Progenitor cell of endocrine pancreas (in vitro differentiated cells): ENCODE measurements at regions not wholly inside any gene's neighbourhood (a gene's known extent, or its start where the extent isn't known, plus 50 kb on each side); places are given as distances from the start of the nearest gene placed in this dataset.

Experiments used
- DNase-seq: peaks from one replicate; pipeline ENCODE4 v3.0.0; 2021; ENCODE audit warnings: low spot score; ENCODE audit not compliant: unreplicated experiment
- H3K27ac Mint-ChIP-seq: 2 replicates; pipeline ENCODE4 v1.8.0; 2021; ENCODE audit warnings: mild to moderate bottlenecking, moderate library complexity, mixed read lengths
- H3K27me3 Mint-ChIP-seq: 2 replicates; pipeline ENCODE4 v1.8.0; 2021; ENCODE audit warnings: mixed read lengths
- H3K36me3 Mint-ChIP-seq: 2 replicates; pipeline ENCODE4 v1.8.0; 2022; ENCODE audit warnings: mixed read lengths; ENCODE audit not compliant: insufficient read depth
- H3K4me1 Mint-ChIP-seq: 2 replicates; pipeline ENCODE4 v1.8.0; 2021; ENCODE audit warnings: low read depth, mixed read lengths
- H3K4me3 Mint-ChIP-seq: 2 replicates; pipeline ENCODE4 v1.8.0; 2021; ENCODE audit warnings: low read depth, mild to moderate bottlenecking, moderate library complexity, mixed read lengths
- H3K9me3 Mint-ChIP-seq: 2 replicates; pipeline ENCODE4 v1.8.0; 2021; ENCODE audit warnings: low read depth, mixed read lengths
- TF ChIP-seq, protein P1 (sequence below): fragments of 200-600 bp; sonication (generic); IDR thresholded peaks from one replicate; pipeline ENCODE4 v1.5.0; 2021; ENCODE audit warnings: antibody characterized with exemption, mild to moderate bottlenecking; ENCODE audit not compliant: unreplicated experiment

DNA sequence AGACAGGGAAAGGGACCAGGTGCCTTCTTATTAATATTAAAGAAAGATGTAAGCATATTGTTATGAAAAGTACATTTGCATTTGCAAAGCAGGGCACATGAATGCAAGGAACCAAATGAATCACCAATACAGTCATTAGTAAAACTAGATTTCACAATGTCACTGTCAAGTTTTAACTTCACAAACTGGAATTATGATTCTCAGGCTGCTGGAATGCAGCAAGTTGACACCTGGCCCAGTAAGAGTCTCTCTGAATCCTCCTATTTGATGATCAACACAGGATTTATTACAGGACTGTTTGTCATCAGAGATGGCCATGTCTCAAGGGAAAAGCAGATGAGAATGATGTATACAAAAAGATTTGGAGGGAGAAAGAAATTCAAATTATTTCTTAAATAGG is 72.9 kb upstream of the STK39 start:
- no peaks in the 10 kb centered on the region for H3K36me3 Mint-ChIP-seq
- no peak for DNase-seq
- no peak overlapping the region for H3K27ac Mint-ChIP-seq
- no peak overlapping the region for H3K4me3 Mint-ChIP-seq
- H3K27me3 Mint-ChIP-seq = no peaks in the 10 kb centered on the region
- H3K4me1 Mint-ChIP-seq = no peaks in the 10 kb centered on the region
- no peaks in the 10 kb centered on the region for H3K9me3 Mint-ChIP-seq
- TF ChIP-seq, protein P1, sequence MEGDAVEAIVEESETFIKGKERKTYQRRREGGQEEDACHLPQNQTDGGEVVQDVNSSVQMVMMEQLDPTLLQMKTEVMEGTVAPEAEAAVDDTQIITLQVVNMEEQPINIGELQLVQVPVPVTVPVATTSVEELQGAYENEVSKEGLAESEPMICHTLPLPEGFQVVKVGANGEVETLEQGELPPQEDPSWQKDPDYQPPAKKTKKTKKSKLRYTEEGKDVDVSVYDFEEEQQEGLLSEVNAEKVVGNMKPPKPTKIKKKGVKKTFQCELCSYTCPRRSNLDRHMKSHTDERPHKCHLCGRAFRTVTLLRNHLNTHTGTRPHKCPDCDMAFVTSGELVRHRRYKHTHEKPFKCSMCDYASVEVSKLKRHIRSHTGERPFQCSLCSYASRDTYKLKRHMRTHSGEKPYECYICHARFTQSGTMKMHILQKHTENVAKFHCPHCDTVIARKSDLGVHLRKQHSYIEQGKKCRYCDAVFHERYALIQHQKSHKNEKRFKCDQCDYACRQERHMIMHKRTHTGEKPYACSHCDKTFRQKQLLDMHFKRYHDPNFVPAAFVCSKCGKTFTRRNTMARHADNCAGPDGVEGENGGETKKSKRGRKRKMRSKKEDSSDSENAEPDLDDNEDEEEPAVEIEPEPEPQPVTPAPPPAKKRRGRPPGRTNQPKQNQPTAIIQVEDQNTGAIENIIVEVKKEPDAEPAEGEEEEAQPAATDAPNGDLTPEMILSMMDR = no peak

DNA sequence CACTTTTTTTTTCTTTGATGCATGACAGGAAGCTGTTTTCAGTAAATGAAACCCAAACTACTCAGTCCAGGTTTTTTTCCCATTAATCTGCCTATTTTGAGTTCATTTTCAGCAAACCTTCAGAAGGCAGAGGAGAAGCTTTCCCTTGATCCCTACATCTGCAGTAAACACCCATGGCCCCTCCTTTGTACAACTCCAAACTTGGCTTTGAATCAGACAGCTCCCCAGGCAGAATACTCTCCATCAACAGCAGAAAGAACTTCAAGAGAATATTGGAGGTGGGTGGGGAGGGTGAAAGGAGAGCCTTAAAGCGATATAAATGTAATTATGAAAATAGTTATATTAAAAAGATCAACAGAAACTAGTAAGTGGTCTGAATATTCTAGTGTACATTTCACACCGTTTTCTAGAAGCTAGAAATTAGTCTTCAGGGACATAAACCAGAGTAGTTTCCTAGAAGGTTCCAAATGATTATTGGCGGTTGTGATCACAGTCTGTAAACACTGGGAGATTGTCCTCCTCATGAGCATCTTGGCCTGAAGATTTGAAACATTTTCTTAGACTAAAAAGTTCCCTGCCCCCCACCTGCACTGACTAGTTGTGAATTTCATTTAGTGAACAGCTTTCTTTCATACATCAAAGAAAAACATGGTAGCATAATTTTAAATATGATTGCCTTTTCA is 75.1 kb upstream of the STK39 start:
- no peak overlapping the region for H3K27ac Mint-ChIP-seq
- H3K4me3 Mint-ChIP-seq = no peak overlapping the region
- no peak for DNase-seq
- TF ChIP-seq, protein P1 = no peak
- no peaks in the 10 kb centered on the region for H3K9me3 Mint-ChIP-seq
- no peaks in the 10 kb centered on the region for H3K27me3 Mint-ChIP-seq
- no peaks in the 10 kb centered on the region for H3K36me3 Mint-ChIP-seq
- peaks cover 1% of the 10 kb centered on the region for H3K4me1 Mint-ChIP-seq

DNA sequence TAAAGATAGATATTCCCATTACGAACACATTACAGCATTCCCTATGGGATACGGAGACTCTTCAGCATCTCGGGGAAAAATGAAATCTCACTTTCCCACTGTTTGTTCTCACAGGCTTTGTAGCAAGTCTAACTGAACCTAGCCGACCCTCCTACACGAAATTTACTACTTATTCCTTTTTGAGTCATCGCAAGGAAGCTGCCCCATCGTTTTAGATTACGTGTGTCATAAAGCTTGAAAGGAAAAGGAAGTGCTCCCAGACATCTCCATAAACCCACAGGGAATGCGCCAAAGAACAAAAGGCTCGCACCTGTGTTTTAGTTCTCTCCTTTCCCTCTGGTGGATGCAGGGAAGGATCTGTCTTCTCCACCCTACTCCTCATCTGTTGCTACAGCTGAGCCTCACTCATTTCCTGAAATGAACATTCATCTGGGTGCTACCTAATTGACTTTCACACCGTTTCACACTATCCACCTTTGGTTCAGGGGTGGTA is 76.2 kb upstream of the STK39 start:
- no peaks in the 10 kb centered on the region for H3K27me3 Mint-ChIP-seq
- DNase-seq = no peak
- H3K9me3 Mint-ChIP-seq = no peaks in the 10 kb centered on the region
- no peak overlapping the region for H3K27ac Mint-ChIP-seq
- H3K36me3 Mint-ChIP-seq = no peaks in the 10 kb centered on the region
- TF ChIP-seq, protein P1 = no peak
- peaks cover 1% of the 10 kb centered on the region for H3K4me1 Mint-ChIP-seq
- no peak overlapping the region for H3K4me3 Mint-ChIP-seq

DNA sequence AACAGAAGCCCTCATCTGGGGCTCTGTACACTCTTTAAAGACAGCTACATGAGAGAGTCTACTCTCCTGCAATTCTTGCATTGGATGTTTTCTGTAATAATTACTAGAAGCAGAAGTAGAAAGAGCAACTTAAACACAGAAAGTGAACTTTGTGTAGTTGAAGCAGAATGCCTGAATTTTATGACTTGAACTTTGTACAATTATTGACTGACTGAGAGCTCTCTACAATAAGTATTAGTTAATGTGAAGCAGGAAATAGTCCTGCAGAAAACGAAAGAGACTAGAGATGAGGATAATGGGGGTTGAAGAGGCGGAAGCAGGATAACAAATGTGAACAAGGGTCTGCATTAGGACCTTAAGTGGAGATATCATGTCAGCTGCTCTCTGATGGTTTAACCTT is 79.2 kb upstream of the STK39 start:
- H3K27me3 Mint-ChIP-seq = no peaks in the 10 kb centered on the region
- no peak for DNase-seq
- TF ChIP-seq, protein P1 = no peak
- no peak overlapping the region for H3K4me3 Mint-ChIP-seq
- no peak overlapping the region for H3K27ac Mint-ChIP-seq
- H3K36me3 Mint-ChIP-seq = peaks cover 5% of the 10 kb centered on the region
- peaks cover 16% of the 10 kb centered on the region for H3K9me3 Mint-ChIP-seq
- H3K4me1 Mint-ChIP-seq = peaks cover 1% of the 10 kb centered on the region

DNA sequence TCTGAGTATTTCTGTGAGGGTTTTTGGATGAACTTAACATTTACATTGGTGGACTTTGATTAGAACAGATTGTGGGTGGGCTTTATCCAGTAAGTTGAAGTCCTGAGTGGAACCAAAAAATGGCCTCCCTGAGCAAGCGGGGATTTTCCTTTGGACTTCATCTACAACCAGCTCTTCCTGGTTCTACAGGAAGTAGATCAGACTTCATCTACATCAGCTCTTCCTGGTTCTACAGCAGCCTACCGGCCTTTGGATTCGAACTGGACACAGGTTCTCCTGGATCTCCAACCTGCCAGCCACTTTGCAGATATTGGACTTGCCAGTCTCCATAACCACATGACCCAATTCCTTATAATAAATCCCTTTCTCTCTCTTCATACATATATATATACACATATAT is 79.9 kb upstream of the STK39 start:
- TF ChIP-seq, protein P1 = no peak
- H3K4me3 Mint-ChIP-seq = no peak overlapping the region

More for the DNA sequence above, 79.9 kb upstream of the STK39 start:
- Mint-ChIP-seq H3K27ac (no peak overlapping the region), H3K27me3 (no peaks in the 10 kb centered on the region), H3K36me3 (peaks cover 5% of the 10 kb centered on the region), H3K9me3 (peaks cover 19% of the 10 kb centered on the region), H3K4me1 (peaks cover 1% of the 10 kb centered on the region)
- DNase-seq = no peak
